ENCODE measurements at regions not wholly inside any gene's neighbourhood (a gene's known extent, or its start where the extent isn't known, plus 50 kb on each side); places are given as distances from the start of the nearest gene placed in this dataset.

GRCh38 chr3:20352546-20353179 is 166.7 kb upstream of the SGO1 start:
- Mint-ChIP-seq H3K4me1 (ENCODE audit: low read depth) (no peaks in the 10 kb centered on the region), H3K9me3 (peaks cover 3% of the 10 kb centered on the region), H3K4me3 (no peak overlapping the region), H3K36me3 (ENCODE audit: low read depth) (no peaks in the 10 kb centered on the region), H3K27me3 (no peaks in the 10 kb centered on the region), H3K27ac (no peak overlapping the region)
- no peak for DNase-seq

- Mint-ChIP-seq H3K9me3 (no peaks in the 10 kb centered on the region), H3K36me3 (ENCODE audit: low read depth) (no peaks in the 10 kb centered on the region), H3K4me1 (ENCODE audit: low read depth) (no peaks in the 10 kb centered on the region), H3K27ac (no peak overlapping the region), H3K27me3 (no peaks in the 10 kb centered on the region), H3K4me3 (no peak overlapping the region)
- DNase-seq = no peak
Observed at GRCh38 chr3:20350449-20350848, 164.4 kb upstream of the SGO1 start.

DNA sequence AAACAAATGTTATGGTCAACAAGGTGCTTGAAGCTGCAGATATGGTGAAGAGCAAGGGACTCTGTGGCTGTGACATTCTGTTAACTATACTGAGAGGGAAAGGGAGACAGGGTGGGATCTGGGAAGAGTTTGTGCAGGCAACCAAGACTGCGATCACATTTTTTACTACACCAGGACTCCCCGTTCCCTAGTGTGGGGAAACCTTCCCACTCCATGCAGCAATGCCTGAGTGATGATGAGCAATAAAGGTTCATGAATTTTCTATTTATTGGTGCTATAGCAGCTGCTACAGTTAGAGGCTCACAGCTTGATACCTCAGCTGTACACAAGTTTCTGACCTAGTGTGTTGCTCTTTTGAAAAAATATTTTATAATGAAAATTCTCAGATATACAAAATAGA is 160.9 kb upstream of the SGO1 start:
- Mint-ChIP-seq H3K4me1 (ENCODE audit: low read depth) (peaks cover 2% of the 10 kb centered on the region), H3K36me3 (ENCODE audit: low read depth) (no peaks in the 10 kb centered on the region), H3K27me3 (no peaks in the 10 kb centered on the region), H3K4me3 (no peak overlapping the region), H3K9me3 (no peaks in the 10 kb centered on the region), H3K27ac (no peak overlapping the region)
- DNase-seq = no peak

- Mint-ChIP-seq H3K27me3 (no peaks in the 10 kb centered on the region), H3K27ac (no peak overlapping the region), H3K9me3 (no peaks in the 10 kb centered on the region), H3K4me3 (no peak overlapping the region), H3K4me1 (ENCODE audit: low read depth) (peaks cover 2% of the 10 kb centered on the region), H3K36me3 (ENCODE audit: low read depth) (no peaks in the 10 kb centered on the region)
- DNase-seq = no peak
Observed at GRCh38 chr3:20346369-20346768, 160.4 kb upstream of the SGO1 start.

- H3K27ac Mint-ChIP-seq = no peak overlapping the region
- H3K4me1 Mint-ChIP-seq (ENCODE audit: low read depth) = peaks cover 2% of the 10 kb centered on the region
Observed at GRCh38 chr3:20344400-20344959, 158.5 kb upstream of the SGO1 start.

GRCh38 chr3:20343790-20344189 is 157.8 kb upstream of the SGO1 start:
- Mint-ChIP-seq H3K4me3 (no peak overlapping the region), H3K9me3 (no peaks in the 10 kb centered on the region), H3K36me3 (ENCODE audit: low read depth) (no peaks in the 10 kb centered on the region), H3K4me1 (ENCODE audit: low read depth) (peaks cover 2% of the 10 kb centered on the region), H3K27me3 (no peaks in the 10 kb centered on the region), H3K27ac (no peak overlapping the region)
- no peak for DNase-seq

More at GRCh38 chr3:20344400-20344959, 158.5 kb upstream of the SGO1 start:
- Mint-ChIP-seq H3K9me3 (no peaks in the 10 kb centered on the region), H3K36me3 (ENCODE audit: low read depth) (no peaks in the 10 kb centered on the region), H3K4me3 (no peak overlapping the region), H3K27me3 (no peaks in the 10 kb centered on the region)
- DNase-seq = no peak

DNA sequence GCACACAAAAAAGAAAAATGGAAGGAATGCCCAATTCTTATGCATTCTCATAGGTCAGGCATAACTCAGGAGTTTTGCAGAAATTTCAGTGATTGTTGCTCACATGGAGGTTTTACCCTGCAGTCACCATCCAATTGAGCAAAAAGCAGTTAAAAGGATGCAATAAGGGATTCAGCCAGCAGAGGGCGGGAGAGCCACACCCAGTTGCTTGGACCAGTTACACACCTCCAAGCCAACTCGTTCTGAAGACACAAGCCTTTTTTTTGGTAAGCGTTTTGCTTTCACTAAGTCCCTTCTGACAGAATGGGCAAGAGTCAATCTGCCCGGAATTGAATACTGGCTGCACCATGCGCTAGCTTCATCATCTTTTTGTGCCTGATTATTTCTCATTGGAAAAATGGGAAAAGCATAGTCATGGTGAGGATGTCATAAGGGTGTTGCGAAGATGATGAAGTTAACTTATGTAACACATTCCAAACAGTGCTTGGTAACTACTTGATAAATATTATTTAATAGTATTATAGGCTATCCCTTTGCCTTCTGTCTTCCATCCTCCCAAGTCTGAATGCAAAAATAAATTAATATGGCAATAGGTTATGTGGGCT is 154.4 kb upstream of the SGO1 start:
- DNase-seq = peak; percentile 54
- Mint-ChIP-seq H3K9me3 (no peaks in the 10 kb centered on the region), H3K36me3 (ENCODE audit: low read depth) (no peaks in the 10 kb centered on the region), H3K4me3 (no peak overlapping the region), H3K4me1 (ENCODE audit: low read depth) (peaks cover 2% of the 10 kb centered on the region), H3K27ac (no peak overlapping the region), H3K27me3 (no peaks in the 10 kb centered on the region)

- Mint-ChIP-seq H3K27ac (no peak overlapping the region), H3K36me3 (ENCODE audit: low read depth) (no peaks in the 10 kb centered on the region), H3K9me3 (no peaks in the 10 kb centered on the region), H3K4me1 (ENCODE audit: low read depth) (no peaks in the 10 kb centered on the region), H3K27me3 (no peaks in the 10 kb centered on the region), H3K4me3 (no peak overlapping the region)
- no peak for DNase-seq
Observed at GRCh38 chr3:20336572-20336971, 150.6 kb upstream of the SGO1 start.

DNA sequence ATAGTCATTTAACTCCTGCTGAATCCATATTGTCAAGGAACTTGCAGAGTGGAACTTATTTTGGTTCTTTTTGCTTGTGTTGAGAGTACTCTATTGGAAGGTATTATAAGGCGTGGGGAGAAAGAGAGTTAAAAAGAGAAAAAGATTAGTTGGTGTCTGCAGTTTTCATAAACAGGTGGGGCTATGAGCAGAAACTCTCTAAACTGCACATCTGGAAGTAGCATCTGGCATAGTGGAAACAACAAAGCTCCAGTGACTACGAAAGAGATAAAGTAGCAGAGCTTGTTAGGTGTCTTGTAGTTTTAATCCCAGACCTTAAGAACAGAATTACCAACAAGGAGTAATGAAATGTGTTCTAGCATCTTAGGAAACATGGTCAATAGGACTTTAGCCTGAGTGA is 148.8 kb upstream of the SGO1 start:
- DNase-seq = no peak
- Mint-ChIP-seq H3K9me3 (no peaks in the 10 kb centered on the region), H3K36me3 (ENCODE audit: low read depth) (no peaks in the 10 kb centered on the region), H3K27me3 (no peaks in the 10 kb centered on the region), H3K4me3 (no peak overlapping the region), H3K27ac (no peak overlapping the region), H3K4me1 (ENCODE audit: low read depth) (no peaks in the 10 kb centered on the region)

DNA sequence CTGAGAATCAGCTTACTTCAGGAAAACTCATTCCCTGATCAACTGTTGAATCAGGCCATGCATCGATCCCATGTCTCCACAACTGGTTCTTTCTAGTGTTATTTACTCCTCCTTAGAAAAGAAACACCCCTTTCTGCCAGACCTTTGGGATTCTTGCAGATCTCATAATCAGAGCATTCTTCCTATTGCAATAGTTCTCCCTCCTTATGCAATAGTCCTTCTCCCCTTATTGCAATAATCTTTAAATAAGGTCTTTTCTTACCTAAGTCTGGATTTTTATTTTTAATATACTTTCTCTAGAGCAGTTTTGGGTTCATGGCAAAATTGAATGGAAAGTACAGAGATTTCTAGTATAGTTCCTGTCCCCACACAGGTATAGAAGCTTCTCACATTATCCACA is 141.9 kb upstream of the SGO1 start:
- Mint-ChIP-seq H3K27me3 (no peaks in the 10 kb centered on the region), H3K36me3 (ENCODE audit: low read depth) (no peaks in the 10 kb centered on the region), H3K4me1 (ENCODE audit: low read depth) (no peaks in the 10 kb centered on the region), H3K9me3 (no peaks in the 10 kb centered on the region), H3K4me3 (no peak overlapping the region), H3K27ac (no peak overlapping the region)
- DNase-seq = no peak

DNA sequence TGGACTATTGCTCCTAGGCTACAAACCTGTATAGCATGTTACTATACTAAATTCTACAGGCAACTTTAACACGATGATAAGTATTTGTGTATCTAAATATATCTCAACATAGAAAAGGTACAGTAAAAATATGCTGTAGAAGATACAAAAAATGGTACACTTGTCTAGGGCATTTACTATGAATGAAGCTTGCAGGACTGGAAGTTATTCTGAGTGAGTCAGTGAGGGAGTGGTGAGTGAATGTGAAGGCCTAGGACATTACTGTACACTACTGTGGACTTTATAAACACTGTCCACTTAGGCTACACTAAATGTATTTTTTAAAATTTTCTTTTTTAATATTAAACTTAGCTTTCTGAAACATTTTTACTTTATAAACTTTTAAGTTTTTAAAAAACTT is 140.5 kb upstream of the SGO1 start:
- Mint-ChIP-seq H3K9me3 (no peaks in the 10 kb centered on the region), H3K27me3 (no peaks in the 10 kb centered on the region), H3K27ac (no peak overlapping the region), H3K4me1 (ENCODE audit: low read depth) (no peaks in the 10 kb centered on the region), H3K36me3 (ENCODE audit: low read depth) (no peaks in the 10 kb centered on the region), H3K4me3 (no peak overlapping the region)
- no peak for DNase-seq

- Mint-ChIP-seq H3K4me3 (no peak overlapping the region), H3K36me3 (ENCODE audit: low read depth) (no peaks in the 10 kb centered on the region), H3K4me1 (ENCODE audit: low read depth) (no peaks in the 10 kb centered on the region), H3K9me3 (no peaks in the 10 kb centered on the region), H3K27ac (no peak overlapping the region), H3K27me3 (no peaks in the 10 kb centered on the region)
- DNase-seq = no peak
Observed at GRCh38 chr3:20325563-20325962, 139.6 kb upstream of the SGO1 start.

GRCh38 chr3:20324664-20325478 is 138.9 kb upstream of the SGO1 start:
- Mint-ChIP-seq H3K27ac (no peak overlapping the region), H3K9me3 (no peaks in the 10 kb centered on the region), H3K36me3 (ENCODE audit: low read depth) (no peaks in the 10 kb centered on the region), H3K27me3 (no peaks in the 10 kb centered on the region), H3K4me3 (no peak overlapping the region), H3K4me1 (ENCODE audit: low read depth) (no peaks in the 10 kb centered on the region)
- no peak for DNase-seq

DNA sequence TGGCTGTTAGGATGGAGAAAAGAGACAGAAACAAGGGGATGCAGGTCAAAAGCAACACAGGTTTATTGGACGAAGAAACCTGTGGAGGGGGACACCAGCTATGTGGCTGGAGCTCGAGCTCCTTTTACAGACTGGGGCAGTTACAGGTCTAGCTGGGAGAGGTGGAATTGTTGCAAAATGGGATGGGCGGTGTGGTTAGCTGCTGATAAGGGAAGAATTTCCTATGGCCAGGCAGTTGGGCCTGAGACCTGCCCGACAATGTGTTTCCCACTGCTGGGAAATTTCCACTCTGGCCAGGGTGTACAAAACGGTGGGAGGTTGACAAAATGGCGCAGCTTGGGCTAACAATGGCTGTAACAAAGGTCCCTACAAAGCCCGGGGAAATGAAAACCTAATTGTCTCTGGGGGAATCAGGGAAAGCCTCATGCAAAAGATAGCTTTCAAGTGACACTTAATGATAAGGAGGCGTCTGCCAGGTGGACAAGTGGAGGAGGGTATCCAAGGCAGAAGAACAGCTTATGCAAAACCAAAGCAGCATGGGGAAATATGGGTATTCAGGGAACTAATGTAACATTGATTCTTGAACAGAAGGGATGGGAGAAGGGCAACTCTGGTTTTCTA is 137.4 kb upstream of the SGO1 start:
- H3K36me3 Mint-ChIP-seq (ENCODE audit: low read depth) = no peaks in the 10 kb centered on the region
- H3K27me3 Mint-ChIP-seq = no peaks in the 10 kb centered on the region
- no peak for DNase-seq
- no peak overlapping the region for H3K4me3 Mint-ChIP-seq
- no peak overlapping the region for H3K27ac Mint-ChIP-seq
- no peaks in the 10 kb centered on the region for H3K9me3 Mint-ChIP-seq
- H3K4me1 Mint-ChIP-seq (ENCODE audit: low read depth) = no peaks in the 10 kb centered on the region
